SK-N-MC (cell line): ENCODE measurements at regions not wholly inside any gene's neighbourhood (a gene's known extent, or its start where the extent isn't known, plus 50 kb on each side); places are given as distances from the start of the nearest gene placed in this dataset.

Experiments
- EZH2 ChIP-seq: fragments of 200-600 bp; sonication (generic); IDR thresholded peaks from one replicate; pipeline ENCODE4 v1.6.1; 2017; ENCODE audit warnings: antibody characterized with exemption
- FOXP2 ChIP-seq: optimal IDR thresholded peaks from 2 replicates; pipeline ENCODE3; 2011; ENCODE audit warnings: mild to moderate bottlenecking, moderate library complexity; ENCODE audit not compliant: insufficient read depth; ENCODE audit errors: extremely low read length, control extremely low read depth
- POLR2AphosphoS5 ChIP-seq: IDR thresholded peaks from 2 replicates; pipeline ENCODE4 v1.6.1; 2012; ENCODE audit warnings: mild to moderate bottlenecking, low read depth, low read length, borderline replicate concordance

- no peak for TF ChIP-seq POLR2AphosphoS5
- TF ChIP-seq EZH2: no peak
- TF ChIP-seq FOXP2: no peak
Observed at GRCh38 chr12:13559318-13559978, 362.9 kb downstream of the EMP1 start.
